ENCODE measurements at regions not wholly inside any gene's neighbourhood (a gene's known extent, or its start where the extent isn't known, plus 50 kb on each side); places are given as distances from the start of the nearest gene placed in this dataset.

DNA sequence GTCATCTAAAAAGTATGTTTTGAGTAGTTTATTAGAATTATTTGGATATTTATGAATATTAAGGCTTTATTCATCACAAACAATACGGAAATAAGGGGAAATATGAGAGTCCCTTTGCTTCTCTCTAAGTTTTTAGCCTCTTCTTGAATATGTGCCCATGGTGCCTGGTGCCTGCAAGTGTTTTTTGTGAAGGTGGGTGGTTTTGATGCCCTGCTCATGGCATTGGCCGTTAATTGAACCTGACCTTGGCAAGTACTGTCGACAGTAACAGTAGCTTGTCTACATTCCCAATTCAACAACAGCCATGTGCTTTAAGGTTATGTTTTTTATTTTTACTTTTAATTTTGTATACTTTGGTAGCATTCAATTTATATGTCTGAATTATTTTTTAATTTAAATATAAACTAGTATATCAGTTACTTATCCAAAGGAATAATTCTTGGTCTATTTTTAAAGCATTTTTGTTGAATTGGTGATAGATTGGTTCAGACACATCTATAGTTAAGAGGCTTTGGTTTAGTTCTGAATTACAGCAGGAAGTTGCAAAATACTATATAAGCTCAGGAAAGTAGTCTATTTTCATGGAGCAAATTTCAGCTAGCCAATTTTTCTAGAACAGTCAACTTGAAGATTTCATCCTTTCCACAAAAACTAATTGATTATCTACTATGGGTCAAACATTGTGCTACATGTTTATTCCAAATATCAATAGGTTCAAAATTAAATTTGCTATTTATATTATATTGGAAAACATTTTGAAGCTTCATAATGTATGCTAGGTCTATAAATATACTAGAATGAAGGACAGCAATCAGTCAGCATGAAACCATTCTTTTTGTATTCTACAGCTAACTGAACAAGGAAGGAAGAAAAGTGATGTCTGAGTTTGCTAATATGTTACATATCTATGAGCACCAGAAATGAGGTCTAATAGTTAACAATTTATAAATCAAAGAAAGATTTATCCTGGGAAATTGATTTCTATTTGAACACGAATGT is 184.4 kb downstream of the MRPL39 start:
- no peak for DNase-seq (ENCODE audit: low spot score)

DNA sequence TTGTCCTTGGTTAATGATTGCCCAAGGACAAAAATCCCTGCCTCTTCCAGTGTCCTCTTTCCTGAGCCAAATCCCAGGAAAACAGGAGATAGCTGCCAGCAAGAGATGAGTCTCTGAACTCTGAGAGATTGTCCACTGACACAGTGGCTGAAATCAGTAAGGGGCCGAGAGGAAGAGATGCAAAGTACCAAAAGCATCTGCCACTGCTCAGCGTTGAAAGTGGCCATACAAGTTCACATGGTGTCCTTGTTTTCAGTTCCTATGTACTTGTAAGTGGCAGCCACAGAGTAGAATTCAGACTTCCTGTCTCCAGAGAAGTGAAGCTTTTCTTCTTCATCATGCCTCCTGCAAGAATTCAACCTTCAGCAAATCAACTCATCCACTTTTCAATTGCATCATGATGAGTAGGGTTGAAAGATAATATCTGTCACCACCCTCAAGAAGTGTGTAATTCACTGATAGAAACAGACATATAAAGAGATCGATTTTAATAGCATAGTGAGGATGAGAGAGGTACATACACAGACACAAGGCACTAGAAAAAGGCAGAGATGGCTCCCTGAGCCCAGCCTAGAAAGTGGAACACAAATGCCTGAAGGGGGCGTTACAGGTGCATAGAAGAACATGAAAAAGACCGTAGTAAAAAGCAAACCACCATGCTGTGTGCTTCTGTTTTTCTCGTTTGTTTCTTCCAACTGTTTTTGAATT is 185.8 kb downstream of the MRPL39 start:
- DNase-seq (ENCODE audit: low spot score) = peak; percentile 81

DNA sequence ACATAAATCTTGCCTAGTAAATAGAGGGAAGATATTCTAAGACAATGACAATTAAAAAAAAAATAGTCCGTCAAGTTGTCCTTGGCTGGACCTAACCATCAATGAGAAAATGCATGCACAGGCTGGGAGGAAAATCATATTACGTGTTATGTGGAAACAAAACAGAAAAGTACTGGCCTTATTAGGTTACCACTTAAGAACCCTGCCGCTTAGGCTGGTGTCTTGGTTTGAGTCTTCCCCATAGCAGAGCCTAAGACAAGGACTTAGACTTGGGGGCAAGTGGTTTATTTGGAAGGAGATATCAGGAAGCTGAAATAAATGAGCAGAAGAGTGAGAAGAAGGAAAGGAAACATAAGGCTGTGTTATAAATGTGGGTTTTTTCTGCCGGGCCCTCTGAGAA is 186.4 kb downstream of the MRPL39 start:
- no peak for DNase-seq (ENCODE audit: low spot score)

DNA sequence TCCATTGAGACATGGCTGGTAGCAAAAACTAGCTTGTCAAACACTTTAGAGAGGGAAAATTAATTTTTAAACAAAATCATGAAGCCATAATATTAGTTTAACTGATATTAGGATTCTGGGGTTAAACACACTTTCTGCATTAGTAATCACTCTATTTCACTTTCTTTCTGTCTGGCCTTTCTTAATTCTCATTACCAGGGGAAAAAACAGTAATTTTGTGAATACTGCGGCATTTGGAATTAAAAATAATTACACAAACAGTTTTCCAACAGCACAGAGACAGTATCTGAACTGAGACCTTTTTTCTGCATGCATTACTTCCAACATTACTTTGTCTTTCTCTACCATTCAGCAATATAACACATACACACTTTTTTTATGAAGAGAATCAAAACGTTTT is 190.6 kb downstream of the MRPL39 start:
- no peak for DNase-seq (ENCODE audit: low spot score)

DNA sequence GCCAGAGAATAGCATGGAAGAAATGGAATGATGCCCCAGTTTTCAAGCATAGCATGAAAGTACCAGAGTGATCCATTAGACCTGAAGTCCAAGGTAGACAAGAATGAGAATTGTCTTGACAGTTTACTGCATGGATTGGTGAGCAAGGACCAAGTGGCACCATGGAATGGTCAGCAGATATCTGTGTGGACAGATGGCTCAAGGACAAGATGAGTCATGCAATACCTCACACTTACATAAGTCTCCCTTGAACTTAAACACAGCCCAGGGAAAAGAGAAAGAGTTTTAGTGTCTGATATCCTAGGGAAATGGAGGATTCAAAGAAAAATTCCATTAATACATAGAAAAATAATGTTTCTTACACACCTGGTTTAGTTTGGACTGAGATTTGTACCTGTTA is 195.2 kb downstream of the MRPL39 start:
- no peak for DNase-seq (ENCODE audit: low spot score)

DNA sequence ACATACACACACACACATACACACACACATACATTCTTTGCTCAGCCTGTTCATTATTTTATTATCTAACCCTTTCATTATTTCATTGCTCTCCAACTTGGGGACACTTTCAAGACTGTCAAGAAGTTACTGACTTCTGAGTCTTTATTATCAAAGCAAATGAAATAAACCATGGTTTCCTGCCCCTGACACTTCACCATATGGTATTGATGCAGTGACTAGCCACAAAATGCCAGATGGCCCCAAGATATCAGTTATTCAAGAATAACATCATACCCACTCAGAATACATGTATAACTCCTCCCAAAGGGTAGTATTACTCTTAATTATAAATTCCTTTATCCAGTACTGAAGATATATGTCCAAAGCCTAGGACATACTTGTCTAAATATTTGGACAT is 197.3 kb downstream of the MRPL39 start:
- DNase-seq (ENCODE audit: low spot score) = no peak

DNA sequence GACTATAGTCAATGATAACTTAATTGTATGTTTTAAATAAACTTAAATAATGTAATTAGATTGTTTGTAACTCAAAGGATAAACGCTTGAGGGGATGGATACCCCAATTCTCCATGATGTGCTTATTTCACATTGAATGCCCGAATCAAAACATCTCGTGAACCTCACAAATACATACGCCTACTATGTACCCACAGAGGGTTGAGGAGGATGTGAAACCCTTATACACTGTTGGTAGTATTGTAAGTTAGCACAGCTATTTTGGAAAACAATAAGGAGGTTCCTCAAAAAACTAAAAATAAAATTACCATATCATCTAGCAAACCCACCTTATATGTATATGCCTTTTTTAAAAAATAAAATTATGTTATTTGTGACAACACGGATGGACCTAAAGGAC is 198.6 kb downstream of the MRPL39 start:
- no peak for DNase-seq (ENCODE audit: low spot score)

DNA sequence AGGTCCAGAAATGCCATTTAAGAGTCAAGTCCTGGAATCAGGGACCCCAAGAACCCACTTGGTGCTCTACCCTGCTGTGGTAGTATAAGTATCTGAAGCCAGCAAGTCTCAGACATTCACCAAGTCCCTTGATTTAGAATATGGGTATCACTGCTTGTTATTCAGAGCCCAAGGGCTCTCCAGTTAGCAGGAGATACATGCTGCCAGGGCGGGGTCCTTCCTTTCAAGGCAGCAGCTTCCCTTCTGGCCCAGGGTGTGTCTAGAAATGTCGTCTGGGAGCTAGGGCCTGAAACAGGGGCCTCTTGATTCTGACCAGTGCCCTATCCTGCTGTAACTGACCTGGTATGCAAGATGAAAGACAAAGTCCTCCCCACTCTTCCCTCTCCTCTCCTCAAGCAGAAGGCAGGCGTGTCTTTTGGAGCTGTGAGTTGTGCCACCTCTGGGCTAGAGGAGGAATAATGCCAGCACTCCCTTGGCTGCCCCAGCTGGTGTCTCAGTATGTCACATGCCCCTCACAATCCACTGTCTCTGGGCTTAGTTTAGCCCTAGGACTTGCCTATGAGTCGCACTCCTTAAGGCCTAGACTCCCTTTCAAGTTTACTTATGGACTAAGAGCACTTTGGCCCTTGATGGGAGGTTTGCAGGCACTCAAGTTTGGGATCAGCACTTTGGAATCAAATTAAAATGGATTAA is 200.2 kb downstream of the MRPL39 start:
- DNase-seq (ENCODE audit: low spot score) = no peak

DNA sequence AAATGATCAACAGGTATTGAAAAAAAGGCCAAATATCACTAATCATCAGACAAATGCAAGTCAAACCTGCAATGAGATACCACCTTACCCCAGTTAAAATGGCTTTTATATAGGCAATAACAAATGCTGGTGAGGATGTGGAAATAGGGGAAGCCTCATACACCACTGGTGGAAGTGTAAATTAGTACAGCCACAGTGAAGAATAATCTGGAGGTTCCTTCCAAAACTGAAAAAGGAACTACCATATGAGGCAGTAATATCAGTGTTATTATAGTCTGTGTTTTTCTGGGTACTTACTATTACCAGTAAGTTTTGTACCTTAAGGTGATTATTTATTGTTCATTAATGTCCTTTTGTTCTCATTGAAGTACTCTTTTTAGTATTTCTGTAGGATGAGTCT is 201.3 kb downstream of the MRPL39 start:
- no peak for DNase-seq (ENCODE audit: low spot score)

DNA sequence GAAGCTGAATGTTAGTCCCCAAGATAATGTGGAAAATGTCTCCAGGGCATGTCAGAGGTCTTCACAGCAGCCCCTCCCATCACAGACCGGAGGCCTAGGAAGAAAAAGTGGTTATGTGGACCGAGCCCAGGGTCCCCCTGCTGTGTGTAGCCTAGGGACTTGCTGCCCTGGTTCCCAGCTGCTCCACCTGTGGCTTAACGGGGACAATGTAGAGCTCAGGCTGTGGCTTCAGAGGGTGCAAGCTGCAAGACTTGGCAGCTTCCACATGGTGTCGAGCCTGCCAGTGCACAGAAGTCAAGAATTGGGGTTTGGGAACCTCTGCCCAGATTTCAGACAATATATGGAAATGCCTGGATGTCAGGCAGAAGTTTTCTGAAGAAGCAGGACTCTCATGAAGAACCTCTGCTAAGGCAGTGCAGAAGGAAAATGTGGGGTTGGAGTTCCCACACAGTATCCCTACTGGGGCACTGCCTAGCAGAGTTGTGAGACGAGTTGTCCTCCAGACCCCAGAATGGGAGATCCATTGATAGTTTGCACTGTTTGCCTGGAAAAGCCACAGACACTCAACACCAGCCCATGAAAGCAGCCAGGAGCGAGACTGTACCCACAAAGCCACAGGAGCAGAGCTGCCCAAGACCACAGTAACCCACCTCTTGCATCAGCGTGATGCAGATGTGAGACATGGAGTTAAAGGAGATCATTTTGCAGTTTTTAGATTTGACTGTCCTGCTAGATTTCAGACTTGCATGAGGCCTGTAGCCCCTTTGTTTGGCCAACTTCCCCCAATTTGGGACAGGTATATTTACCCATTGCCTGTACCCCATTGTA is 204.9 kb downstream of the MRPL39 start:
- no peak for DNase-seq (ENCODE audit: low spot score)

DNA sequence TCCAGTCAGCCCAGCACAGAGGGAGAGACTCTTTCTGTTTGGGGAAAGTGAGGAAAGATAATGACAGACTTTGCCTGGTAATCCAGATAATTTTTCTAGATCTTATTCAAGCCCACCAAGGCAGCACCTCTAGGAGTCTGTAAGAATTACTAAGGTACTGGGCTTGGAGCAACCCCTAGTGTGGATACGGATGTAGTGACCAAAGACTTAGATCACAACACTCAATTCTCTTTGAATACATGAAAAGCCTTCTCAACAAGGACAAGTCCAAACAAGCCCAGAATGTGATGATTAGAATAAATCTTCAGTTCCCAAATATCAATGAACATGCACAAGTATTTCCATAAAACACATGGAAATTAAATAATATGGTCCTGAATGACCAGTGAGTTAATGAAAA is 206.9 kb downstream of the MRPL39 start:
- no peak for DNase-seq (ENCODE audit: low spot score)

DNA sequence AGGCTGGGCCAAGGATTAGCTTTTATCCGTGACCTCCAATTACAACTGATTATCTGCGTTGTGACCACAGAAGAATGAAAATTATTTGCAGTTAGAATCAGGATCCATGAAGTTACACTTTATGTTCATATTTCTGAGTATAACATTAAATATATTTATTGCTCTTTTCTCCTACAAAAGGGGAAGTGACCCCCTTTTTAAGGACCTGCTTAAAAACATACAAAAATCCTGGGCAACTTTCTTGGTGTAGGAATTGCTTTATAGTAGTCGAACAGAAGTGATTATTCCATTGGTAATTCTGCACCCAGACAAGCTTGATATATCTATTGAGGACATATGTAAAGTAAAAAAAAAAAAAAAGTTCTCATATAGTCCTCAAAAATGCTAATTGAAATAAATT is 208.7 kb downstream of the MRPL39 start:
- DNase-seq (ENCODE audit: low spot score) = no peak

DNA sequence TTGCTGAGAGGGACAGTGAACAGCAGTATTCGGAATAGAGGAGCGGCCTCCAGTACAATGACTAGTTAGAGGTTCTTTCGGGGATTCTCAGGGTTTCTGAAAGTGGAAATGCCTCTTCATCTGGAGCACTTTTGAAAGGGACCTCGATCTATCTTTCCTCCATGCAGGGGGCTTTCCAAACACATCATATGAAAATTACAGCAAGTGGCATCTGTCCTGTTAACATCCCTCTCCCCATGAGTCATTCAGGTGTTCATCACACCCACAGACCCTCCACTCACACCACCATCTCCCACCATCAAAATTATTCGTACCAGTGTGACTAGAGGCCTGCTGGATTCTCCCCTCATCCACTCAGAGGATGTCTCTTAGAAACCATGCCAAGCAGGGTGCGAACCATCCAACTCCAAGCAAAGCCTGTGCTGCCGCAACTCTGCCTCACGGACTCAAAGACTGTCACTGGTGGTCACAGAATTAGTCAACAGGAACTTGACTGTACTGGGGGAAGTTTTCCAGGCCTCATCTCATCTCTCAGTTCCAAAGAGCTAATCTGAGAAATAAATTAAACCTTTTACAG is 211.1 kb downstream of the MRPL39 start:
- peak; percentile 44 for DNase-seq (ENCODE audit: low spot score)

DNA sequence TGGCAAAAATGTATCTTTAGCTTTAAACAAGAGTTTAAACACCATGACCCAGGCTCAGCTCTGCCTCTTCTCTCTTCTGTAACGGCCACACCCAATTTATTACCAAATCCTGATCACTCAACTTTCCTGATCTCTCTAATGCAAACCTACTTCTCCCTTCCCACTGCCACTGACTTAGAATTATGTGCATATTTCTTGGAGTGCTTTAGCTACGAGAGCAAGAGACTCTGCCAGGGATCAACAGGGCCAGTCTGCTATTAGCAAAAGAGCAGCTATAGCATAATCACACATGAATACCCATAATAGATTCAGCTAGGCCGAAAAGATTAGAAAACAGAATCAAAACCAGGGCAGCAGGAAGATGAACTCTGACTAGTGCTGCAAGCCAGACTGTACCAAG is 215.5 kb downstream of the MRPL39 start:
- no peak for DNase-seq (ENCODE audit: low spot score)

DNA sequence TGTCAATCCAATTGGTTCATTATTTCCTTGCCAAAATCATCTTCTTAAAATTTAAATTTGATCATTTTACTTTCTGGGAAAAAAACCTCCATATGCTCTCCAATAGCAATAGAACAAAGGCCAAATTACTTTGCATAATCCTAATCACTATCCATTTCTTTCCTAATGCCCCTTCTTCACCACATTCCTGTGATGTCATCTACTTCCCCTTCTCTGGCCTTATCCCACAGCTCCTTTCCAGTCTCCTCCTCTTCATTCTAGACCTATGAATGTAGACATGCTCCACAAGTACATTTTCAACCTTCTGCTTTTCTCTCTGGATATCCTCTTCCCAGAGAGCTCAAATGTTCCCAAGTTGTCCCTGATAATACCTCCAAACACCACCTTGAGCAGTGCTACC is 216.6 kb downstream of the MRPL39 start:
- no peak for DNase-seq (ENCODE audit: low spot score)

DNA sequence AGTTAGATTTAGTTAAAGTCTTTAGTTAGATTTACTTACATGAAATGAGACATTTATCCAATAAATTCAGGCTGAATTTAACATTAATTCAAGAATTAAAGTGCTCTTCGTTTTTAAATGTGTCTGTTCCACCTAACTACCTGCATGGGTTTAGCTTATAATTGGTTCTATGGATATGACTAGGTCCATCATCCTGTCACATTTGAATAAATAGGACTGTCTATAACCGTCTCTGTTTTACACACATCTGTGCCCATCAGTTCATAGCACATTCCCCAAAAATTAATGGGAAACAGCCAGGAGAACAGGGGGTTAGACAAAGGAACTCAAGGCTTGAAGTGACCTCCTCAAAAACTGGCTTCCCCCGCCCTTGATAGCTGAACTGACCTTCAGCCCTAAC is 219.6 kb downstream of the MRPL39 start:
- DNase-seq (ENCODE audit: low spot score) = no peak

DNA sequence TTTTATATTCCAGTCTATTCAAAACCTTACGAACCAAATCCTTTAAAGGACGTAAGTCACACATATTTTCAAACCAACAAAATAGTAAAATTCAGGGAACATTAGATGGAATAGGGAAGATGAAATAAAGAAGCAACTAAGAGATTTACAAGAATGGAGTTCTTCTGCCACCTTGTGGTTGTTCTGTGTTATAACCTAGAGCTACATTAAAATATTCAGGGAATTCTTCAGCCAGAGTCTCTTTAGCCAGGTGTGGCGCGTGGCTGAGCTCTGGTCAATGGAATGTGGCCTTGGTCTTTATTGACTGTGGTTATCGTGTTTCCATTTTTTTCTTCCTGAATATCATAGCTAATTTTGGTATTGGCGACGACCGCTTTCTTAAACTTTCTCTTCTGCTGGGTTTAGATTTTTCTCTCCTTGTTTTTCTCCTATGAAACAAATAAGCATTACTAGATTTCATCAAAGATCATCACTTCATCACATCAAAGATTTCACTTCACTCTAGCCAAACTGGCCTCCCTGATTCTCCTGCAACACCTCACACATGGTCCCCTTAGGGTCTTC is 221.3 kb downstream of the MRPL39 start:
- peak; percentile 45 for DNase-seq (ENCODE audit: low spot score)

DNA sequence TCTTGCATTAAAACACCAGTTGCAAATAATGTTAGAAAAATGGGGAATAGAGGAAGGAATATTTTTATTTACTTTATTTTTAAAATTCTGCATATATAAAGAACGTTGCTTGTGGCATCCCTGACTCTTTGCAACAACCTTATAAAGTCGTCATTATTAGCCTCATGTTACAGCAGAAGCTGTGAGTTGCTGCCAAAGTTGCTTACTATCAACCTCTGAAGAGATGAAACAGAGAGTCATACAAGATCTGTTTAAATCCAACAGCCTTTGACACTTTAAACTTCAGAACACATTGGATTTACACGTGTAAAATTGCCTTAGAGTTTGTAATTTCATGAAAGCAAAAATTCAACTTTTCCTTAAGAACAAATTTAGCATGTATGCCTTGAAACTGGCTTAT is 221.9 kb downstream of the MRPL39 start:
- DNase-seq (ENCODE audit: low spot score) = no peak

DNA sequence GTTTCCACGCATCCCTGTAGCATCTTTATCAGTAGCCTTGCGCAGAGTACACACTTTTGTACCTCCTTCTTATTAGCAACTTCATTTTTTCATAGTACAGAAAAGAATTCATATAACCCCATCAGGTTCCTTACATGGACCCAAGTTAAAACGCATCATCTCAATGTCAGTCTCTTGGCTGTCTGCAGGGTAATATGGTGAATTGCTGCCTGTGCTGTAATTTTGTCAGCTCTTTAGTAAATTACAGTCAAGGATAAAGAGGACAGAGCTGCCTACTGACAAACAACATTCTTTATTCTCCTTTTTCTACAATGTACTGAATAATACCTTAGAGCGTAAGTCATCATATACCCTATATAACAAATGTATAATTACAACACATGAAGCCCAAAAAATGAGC is 222.5 kb downstream of the MRPL39 start:
- no peak for DNase-seq (ENCODE audit: low spot score)

DNA sequence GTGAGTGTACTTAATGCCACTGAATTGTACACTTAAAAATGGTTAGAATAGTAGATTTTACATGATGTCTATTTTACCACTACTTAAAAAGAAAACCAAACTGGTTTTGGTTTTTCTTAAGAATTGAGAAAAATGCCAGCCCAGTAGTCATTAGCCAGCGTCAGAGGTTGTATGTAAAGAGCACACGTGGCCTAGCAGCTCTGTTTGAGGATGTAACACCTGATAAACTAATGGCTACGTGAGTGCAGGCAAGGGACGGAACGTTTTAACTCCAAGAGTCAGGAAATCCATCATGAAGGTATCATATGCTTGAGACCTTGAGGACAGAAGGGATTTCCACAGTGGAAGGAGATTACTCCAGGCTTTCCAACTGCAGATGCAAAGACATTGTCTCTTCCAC is 223.7 kb downstream of the MRPL39 start:
- DNase-seq (ENCODE audit: low spot score) = no peak

DNA sequence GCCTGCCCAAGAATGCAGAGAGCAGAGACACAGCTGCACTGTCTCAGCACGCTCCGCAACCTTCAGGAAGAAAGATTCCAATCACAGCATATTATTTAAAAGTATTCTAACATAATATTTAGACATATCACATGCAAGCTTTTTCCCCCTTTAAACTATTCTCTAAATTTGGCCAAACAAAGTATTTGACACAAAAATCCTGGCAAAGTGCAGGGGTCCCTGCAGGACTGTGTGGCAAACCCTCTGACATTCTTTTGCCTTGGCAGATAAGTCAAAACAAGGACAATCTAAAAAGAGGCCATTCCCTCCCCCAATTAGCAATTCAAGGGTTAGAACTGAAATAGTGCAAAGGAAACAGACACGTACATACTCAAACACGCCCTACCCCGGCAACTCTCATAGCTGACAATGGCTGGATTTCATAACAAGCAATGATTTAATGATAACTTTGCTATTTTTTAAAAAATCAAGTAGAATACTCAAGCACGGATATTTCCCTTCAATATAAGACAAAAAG is 225.3 kb downstream of the MRPL39 start:
- DNase-seq (ENCODE audit: low spot score) = no peak

All from CD4-positive, alpha-beta T cell treated with Interleukin-2 at 100 ng/mL for 4 hours (primary cell).